ENCODE measurements at regions not wholly inside any gene's neighbourhood (a gene's known extent, or its start where the extent isn't known, plus 50 kb on each side); places are given as distances from the start of the nearest gene placed in this dataset.

- TF ChIP-seq CTCF (IDR thresholded peaks at IDR 0.05) (no peak), POLR2A (IDR thresholded peaks at IDR 0.05) (no peak)
These were observed 1768.7 kb downstream of the BRINP3 start for GRCh38 chr1:188708795-188709535.

Data from esophagus squamous epithelium (tissue), 4 donors.